ENCODE measurements at regions not wholly inside any gene's neighbourhood (a gene's known extent, or its start where the extent isn't known, plus 50 kb on each side); places are given as distances from the start of the nearest gene placed in this dataset.

DNA sequence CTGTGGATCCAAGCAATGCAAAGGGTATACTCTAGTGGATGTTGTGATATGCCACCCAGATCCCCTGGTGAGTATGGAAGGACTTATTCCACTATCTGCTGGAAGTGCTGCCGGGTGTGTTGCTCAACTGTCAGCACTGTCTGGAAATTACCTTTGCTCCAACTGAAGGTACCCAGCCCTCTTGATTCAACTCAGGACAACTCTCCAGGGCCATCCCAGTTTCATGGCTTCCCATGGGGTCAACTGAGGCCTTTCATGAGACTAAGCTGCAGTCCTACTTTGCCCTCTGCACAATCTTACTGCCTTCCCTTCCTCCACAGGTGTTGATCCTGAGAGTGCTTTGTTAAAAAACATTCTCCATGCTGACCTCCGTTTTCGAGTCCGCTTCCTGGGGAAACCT is 99.8 kb downstream of the SPRY1 start:
- DNase-seq (ENCODE audit: low read depth in 2 of 2): no peak

DNA sequence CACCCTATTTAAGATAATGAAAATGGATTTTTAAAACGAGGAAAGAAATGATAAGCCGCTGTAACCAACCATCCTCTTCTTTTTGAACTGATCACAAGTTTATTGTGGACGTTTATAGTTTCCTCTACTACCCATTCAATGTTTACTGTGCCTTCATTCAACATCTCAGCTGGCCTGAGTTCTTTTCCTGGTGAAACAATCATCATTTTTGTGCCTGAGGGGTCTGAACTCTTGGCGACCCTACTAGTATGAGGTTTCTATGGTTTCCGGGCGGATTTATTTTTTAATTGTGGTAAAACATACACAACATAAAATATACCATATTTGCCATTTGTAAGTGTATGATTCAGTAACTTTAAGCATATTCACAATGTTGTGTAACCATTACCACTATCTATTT is 100.7 kb downstream of the SPRY1 start:
- DNase-seq (ENCODE audit: low read depth in 2 of 2): no peak

DNA sequence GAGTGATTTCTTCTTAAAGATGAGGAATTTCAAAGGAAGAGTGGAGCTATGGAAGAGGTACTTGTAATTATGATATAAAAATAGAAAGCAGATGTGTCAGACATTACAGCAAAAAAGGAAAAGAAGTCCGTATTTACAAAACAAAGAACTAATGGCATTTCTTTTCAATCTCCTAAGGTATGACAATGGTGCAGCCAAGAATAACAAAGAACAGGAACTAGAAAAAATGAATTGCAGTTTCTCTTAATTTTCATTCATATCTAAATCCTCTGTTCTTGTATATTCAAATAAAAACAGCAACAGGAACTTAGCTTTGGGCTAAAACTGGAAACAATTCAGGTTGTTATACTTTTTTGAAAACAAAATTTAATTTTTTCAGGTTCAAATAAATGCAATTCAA is 105.1 kb downstream of the SPRY1 start:
- DNase-seq (ENCODE audit: low read depth in 2 of 2): no peak

DNA sequence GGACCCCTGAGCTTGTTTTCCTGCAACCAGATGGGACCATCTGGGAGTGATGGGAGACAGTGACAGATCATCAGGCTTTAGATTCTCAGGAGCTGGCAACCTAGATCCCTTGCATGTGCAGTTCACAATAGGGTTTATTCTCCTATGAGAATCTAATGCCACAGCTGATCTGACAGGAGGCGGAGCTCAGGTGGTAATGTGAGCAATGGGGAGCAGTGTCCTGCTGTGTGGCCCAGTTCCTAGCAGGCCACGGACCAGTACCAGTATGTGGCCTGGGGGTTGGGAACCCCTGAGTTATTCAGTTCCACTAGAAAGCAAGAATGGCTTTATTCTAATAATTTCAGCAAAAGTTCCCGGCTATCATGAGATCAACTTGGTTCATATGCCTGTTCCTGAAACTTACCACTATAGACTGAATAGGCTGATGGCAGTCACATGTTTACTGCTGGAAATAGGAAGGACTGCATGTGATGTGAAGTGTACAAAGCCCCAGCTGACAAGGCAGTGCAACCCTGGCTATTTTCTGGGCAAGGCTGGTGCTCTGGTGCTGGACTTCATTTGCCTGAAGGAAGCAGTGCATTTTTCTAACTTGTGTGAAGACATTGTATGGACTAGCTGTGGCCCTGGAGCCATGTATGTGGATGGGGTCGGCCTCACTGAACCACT is 107.2 kb downstream of the SPRY1 start:
- DNase-seq (ENCODE audit: low read depth in 2 of 2): no peak

DNA sequence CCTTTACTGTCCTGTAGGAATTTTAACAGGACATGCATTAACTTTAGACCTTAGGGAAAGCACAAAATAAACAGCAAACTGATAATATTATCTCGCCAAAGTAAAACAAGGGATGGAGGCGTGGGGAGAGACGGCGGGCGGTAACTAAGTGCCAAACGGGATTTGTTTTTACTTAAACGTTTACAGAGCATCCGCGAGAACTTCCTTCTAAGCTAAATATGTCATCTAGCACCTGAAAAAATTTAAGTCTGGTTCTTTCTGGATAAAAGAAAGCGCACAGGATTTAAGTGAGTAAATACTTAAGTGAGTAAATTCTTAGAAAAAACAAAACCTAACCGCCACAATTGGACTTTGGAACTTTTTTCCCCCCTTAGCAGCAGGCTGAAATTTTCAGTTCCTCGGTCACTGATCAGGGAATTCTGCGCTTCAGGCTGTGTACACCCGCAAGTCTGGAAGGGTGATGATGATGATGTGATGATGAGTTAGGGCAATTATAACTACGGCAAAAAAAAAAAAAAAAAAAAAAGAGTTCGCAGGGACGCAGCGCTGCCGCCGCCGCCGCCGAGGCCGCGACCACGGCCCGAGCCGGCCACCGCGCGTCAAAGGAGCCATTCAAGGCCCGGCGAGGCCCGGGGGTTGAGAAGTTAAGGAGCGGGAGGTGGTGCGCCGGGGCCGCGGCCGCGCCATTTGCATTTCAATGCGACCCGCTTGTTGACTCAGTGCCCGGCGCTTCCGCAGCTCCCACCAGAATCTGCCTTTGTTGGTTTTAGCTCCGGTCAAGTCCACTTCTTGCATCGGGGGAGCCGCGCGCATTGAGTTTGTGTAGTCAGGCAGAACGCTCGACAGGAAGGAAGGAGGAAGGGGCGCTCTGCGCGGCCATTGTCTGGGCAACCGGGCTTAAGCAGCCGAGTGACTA is 108.8 kb downstream of the SPRY1 start:
- DNase-seq (ENCODE audit: low read depth in 2 of 2): peak; percentile 59 to 75

DNA sequence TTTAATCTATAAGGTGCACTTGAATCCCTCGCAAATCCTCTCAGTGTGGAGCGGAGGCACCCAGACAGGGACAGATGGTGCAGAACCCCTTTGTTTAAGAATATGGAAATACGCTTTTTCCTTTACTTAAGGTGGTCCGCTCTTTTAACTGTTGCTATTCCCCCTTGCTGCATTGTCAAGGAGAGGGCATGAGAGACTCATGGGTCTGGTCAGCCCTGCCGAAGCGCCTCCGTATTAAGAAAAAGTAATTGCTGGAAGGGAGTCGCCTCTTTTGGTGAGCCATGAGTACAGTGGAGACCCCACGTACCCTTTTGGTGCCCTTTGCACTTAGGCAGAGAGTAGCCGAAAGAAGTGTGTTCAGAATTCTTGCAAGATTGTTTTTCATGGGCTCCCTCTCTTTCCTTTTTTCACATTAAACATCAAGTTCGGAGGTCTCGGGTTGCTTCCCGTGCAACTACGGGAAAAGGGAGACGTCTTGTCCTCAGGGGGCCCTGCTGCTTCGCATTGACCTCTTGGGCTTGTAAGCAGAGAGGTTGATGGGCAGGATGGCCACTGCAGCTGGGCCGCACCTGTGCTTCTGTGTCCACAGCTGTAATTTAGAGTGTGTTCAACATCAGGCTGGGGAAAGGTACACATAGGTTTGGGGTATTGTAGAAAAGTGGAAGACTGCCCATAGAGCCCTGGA is 109.6 kb downstream of the SPRY1 start:
- DNase-seq (ENCODE audit: low read depth in 2 of 2): no peak

DNA sequence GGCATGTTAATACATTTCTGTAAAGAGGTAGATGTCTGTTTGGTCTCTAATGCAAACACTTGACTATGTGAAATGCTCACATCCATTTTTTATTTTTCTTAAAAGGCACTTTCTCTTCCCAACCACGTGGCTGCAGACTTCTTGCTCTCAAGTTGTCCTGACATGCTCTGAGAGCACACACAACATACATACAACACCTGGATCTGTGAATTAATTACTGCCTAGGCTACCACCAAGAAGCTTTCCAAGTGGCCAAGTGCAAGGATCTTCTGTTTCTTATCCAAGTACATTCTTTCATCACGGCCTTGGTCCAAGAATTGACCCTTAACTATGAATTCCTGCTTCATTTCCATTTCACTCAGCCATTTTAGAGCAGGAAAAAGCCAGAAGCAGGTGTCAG is 110.8 kb downstream of the SPRY1 start:
- no peak for DNase-seq (ENCODE audit: low read depth in 2 of 2)

DNA sequence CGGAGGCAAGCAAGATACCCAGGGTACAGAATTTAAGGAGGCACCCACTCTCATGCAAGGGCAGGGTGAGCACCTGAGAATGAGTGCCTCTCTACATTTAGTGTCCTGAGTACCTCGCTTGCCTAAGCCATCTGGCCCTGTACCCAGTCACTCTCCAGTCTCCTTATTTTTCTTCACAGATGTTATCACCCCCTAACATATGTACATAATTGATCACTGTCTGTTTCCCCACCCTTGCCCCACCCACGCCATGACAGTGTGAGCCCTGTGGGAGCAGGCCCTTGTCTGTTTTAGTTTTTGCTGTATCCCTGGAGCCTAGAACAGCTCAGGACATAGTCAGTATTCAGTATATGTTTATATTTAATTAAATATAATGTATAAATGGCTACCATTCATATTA is 113.6 kb downstream of the SPRY1 start:
- DNase-seq (ENCODE audit: low read depth in 2 of 2): no peak

DNA sequence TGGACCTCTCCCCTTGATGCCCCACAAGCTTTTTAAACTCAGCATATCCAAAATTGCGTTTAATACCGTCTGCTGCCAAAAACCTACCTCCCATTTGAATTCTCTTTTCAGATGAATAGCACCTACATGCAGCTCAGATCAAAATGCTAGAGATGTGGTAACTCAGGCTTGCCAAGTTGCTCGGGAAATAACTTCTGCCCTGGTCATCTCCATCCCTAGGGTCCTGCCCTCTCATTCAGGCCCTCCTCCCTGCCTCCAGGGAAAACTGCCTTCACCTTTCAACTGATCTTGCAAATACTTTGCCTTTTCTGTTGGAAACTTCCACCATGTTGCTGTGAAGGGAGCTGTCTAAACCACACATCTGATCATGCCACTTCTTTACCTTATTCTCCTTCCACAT is 114.1 kb downstream of the SPRY1 start:
- no peak for DNase-seq (ENCODE audit: low read depth in 2 of 2)

DNA sequence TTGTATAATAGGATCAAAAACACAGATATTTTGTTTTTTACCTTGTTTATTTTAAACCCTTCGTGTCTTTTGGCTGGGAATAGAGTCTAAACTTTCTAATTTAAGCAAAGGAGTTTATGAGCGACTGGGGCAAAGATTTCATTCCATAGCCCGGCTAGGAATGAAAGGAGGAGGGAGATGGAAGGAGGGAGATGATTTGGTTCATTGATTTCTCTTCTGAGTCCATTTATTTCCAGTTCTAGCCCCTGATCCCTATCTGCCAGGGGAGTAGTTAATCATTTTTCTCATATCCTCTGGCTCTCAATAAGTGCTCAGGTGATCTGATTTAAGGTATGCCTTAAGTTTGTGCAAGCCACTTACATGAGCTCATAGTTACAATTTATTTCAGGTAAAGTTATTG is 120.0 kb downstream of the SPRY1 start:
- DNase-seq (ENCODE audit: low read depth in 2 of 2): no peak

DNA sequence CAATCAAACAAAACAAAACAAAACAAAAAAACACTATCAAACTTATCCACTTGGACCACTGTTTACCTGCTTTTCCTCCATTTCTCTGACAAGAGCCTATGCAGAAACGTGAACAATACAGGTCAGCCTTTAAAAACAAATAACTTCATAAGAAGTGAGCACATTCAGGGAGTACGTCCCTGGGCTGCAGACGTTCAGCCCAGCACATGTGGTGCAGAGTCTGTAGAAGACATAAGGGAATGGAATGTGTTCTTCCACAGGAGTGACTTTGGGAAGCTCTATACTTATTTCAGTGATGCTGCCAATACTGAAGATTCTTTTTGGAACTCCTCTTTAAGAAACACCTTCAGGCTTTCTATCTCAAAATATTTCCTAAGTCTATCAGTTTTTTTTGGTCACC is 120.6 kb downstream of the SPRY1 start:
- no peak for DNase-seq (ENCODE audit: low read depth in 2 of 2)

DNA sequence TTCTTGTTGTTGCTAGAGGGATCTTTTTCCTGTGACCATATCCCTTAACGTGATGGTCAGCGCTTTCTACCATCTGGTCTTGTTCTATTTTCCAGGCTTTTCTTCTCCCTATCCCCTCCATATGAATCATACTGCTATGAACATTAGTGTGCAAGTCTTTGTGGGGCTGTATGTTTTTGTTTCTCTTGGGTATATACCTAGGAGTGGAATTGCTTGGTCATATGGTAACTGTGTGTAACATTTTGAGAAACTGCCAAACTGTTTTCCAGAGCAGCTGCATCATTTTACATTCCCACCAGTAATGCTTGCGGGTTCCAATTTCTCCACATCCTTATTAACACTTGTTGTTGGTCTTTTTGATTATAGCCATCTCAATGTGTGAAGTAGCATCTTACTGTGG is 121.4 kb downstream of the SPRY1 start:
- DNase-seq (ENCODE audit: low read depth in 2 of 2): no peak

DNA sequence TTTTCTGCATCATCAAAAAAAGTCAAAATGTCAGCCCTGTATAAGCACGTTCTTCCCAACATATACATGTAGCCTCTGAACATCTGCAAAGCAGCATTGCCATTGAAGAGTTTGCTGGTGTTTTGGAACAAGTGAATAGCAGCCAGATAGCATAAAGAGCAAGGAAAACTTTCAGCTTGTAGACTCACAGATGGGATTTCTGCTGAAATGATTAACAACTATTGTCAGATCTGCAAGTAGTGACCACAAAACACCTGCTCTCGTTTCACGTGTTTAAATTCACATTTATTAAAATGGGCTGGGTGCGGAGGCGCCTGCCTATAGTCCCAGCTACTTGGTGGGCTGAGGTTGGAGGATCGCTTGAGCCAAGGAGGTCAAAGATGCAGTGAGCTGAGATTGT is 123.7 kb downstream of the SPRY1 start:
- DNase-seq (ENCODE audit: low read depth in 2 of 2): no peak

DNA sequence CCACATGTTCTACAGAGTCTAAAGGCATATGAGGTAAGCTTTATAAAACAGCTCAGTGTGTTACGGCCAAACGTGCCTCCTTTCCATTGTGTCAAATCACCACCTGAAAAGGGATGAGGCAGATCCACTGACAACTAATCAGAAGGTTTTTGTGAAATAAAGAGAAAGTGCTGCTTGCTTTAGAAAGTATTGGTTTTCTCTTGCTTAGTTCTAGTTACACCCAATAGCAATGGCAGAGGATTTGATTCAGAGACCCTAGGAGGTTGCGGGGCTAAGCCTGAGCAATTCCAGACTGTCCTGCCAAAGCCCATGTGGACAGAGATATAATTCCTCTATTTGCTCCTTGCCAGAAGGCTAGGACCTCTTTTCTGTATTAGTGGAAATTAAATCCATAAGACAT is 125.5 kb downstream of the SPRY1 start:
- DNase-seq (ENCODE audit: low read depth in 2 of 2): no peak

DNA sequence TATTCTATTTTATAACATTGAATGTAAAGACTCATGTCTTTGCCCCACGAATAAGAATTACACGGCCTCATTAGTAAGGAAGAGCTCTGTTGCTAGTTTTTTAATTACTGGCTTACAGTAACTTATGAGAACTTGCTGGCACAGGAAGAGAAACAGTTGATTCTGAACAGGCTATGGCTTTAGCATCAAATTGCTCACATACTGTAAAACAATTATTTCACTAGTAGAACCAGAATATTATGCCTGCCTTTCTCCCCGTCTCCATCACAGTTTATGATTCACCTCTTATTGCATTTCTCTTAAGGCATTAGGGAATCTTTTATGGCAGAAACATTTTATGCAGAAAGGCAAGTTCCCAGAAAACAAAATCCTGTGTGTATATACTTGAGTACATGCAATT is 126.1 kb downstream of the SPRY1 start:
- DNase-seq (ENCODE audit: low read depth in 2 of 2): no peak

DNA sequence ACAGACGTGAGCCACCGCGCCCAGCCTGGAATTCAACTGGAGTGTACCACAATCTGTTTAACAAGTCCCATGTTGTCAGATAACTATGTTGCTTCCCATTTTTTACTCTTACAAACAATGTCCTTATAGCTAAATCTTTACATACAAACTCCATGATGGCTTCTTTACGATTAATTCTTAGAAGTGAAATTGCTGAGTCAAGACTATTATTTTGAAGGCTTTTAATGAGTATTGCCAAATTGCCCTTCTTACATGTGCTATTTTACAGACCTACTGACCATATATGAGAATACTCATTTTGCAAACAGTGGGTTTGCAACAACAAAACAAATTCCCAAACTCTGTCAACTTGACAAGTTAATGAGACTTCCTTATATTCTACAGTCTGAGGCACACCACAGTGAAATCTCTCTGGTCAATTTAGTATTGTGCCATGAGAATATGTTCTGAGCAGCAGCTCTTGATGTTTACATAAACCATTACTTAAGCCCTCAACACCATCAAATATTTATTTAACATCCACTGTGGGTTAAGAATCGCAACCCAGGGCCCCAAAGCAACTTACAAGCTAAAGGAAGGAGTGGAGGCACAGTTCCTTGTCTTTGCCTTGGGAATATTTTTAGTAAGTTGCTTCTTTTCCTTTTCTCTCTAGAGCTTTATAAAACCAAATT is 128.5 kb downstream of the SPRY1 start:
- DNase-seq (ENCODE audit: low read depth in 2 of 2): no peak

DNA sequence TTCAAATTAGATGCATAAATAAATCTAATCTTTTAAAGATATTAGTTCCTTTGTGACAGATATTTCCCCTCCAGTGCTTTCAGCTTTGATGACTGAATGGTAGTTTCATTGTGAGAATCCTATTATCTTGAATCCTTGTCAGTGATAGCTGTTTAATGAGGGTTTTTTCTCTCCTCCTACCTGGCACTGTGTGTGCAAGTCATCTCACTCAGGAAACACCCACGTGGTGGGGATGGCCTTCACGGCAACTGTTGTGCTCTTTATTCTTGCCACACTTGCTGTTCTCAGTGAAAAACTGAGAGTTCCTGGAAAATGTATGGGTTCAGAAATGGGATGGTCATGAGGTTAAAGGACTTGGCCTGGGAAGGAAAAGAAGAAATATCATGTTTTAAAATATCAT is 129.9 kb downstream of the SPRY1 start:
- no peak for DNase-seq (ENCODE audit: low read depth in 2 of 2)

DNA sequence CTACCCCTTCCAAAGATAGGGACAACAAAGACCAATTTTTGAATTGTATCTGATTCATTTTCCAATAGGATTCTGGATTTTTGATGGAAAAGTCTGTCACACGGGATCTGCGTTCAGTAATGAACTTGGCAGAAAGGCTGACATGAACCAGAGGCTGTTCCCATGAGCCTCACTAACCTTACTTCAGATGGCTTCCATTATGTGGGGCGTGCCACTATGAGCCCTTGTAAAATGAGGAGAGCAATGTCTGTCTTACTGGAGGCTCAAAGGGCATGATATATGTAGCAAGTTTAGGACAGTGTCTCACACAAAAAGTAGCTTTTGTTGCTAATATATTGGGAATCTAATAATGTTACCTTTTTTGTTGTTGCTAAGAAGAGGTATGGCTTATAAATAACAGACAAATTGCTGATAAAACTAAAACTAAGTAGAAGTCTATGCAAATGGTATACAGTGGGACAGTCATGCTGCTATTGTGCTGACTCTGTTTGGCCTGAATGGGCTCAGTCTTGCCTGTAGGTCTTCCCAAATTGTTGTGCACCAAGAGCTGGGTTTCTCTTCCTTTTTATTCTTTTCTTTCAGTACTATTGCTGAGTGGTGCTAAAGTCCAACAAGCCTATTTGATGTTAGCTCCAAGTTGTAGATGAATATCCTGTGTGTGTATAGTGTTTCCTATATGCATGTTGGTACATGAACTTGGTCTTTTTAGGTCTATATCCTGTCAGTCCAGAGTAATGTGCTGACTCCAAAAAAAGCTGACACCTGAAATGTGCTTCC is 132.1 kb downstream of the SPRY1 start:
- DNase-seq (ENCODE audit: low read depth in 2 of 2): no peak

DNA sequence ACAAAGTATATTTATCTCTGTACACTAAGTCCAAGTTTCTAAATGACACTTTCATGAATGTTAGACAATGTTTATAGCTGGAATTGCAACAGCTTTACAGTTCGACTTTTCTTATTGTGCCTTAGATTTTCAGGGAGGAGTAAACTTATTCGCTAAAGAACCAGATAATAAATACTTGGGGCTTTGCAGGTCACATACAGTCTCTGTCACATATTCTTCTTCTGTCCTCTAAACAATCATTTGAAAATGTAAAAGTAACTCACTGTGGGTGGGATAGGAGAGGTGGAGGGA is 132.6 kb downstream of the SPRY1 start:
- no peak for DNase-seq (ENCODE audit: low read depth in 2 of 2)

DNA sequence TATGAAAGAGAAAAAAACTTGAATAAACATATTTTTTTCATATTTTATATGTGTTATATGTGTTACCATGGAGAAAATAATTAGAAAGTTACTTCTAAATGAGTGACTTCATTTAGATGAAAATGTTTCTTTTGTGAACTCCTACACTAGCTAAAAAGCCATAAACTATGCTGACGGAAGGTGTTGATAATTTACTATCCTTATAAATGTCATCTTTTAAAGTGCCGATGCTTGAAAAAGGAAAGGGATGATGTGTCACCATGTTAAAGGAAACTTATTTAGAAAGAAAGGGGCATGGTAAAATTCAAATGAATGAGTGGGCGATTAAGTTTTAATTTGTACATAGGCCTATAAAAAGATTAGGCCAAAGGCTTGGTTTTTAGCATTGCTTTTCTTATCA is 133.8 kb downstream of the SPRY1 start:
- DNase-seq (ENCODE audit: low read depth in 2 of 2): no peak

DNA sequence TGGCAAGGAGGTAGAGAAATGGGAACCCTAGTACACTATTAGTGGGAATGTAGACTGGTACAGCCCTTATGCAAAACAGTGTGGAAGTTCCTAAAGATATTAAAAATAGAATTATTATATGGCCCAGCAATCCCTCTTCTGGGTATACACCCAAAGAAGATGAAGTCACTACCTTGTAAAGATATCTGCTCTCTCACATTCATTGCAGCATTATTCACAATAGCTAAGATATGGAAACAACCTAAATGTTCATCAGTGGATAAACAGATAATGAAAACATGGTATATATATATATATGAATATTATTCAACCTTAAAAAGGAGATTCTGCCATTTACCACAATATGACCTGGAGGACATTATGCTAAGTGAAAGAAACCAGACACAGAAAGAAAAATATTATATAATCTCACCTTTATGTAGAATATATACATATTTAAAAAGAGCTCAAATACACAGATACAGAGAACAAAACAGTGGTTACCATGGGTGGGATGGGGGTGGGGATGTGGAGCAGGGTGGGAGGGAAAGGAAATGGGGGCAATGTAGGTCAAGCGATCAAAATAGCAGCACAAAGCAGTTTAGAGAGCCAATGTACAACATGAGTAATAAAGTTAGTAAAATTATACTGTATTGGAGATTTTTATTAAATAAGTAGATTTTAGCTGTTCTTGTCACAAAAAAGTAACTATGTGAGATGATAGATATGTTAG is 138.6 kb downstream of the SPRY1 start:
- peak in 1 of 2 donors; percentile 20 for DNase-seq (ENCODE audit: low read depth in 2 of 2)
